H54 (cell line): ENCODE measurements at regions not wholly inside any gene's neighbourhood (a gene's known extent, or its start where the extent isn't known, plus 50 kb on each side); places are given as distances from the start of the nearest gene placed in this dataset.

ENCODE experiments used
- DNase-seq: peaks from one replicate; pipeline ENCODE4 v3.0.0; 2011; ENCODE audit warnings: low spot score, mixed read lengths; ENCODE audit not compliant: insufficient read length
- FAIRE-seq: peaks from 3 replicates; lab custom pipeline; 2011; peaks lifted over from hg19 to GRCh38; lab: Jason Lieb, UNC
- POLR2A ChIP-seq: IDR thresholded peaks from 2 replicates; pipeline ENCODE4 v1.6.1; 2011; ENCODE audit warnings: low read depth, mild to moderate bottlenecking, low read length

DNA sequence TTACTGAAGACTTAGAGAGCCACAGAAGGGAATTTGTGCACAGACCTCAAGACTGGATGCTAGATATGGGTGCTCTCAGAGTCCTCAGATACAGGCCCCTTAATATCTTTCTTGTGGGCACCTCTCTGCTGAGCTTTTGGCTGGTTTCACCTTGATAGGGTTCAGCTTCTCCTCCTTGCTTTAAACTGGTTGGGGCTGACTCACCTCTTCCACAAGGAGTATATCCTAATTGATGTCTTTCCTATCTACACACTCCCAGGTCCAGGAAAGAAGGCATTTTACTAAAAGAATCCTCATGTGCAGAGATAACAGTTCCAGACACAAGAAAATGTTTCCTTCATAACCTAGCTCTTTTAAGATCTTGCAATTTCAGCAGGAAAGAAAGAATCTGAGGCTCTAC is 284.4 kb downstream of the NDFIP2 start:
- FAIRE-seq (peak; percentile 6), DNase-seq (no peak)
- no peak for TF ChIP-seq POLR2A

DNA sequence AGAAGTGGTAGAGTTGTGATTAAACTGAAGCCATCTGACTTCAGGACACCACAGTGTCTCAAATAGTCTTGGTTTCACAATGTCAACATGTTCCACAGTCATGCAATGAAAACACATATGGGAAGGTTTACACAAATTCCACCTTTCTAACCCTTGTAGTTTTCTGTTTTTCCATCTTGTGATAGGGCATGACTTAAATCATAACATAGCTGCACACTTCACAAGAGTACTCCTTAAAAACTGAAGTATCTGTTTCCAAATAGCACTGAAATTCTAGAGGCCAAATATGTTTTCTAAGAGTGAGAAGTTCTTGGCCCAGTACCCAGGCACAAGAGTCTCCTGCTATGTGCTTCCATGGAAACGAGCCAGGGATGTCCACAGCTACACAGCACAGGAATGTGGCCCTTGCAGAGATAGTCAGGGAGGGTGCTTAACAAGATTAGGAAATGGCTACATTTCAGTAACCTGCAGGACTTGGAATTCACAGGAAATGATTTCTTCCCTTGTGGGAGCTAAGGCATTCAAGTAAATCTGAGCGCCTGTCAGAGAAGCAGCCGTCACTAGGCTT is 269.1 kb downstream of the NDFIP2 start:
- FAIRE-seq: peak; percentile 96
- DNase-seq: peak; percentile 24
- TF ChIP-seq POLR2A: no peak

DNA sequence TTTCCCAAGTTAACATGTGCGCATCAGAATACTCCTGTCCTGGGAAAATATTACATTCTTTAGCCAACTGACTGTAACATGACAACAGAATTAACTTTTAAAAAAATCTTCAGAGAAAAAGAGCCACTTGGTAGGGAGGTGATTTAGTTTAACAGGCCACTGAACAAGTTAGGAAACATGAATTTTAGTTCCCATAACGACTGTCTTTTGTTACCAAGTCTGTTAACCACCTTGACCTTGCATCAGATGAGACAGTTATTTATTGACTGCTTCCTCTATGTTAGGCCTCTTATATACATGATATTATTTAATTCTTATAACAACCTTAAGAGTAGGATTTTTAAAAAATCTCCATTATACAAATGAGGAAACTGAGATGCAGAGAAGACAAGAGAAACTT is 268.6 kb downstream of the NDFIP2 start:
- DNase-seq (no peak), FAIRE-seq (peak; percentile 15)
- no peak for TF ChIP-seq POLR2A

DNA sequence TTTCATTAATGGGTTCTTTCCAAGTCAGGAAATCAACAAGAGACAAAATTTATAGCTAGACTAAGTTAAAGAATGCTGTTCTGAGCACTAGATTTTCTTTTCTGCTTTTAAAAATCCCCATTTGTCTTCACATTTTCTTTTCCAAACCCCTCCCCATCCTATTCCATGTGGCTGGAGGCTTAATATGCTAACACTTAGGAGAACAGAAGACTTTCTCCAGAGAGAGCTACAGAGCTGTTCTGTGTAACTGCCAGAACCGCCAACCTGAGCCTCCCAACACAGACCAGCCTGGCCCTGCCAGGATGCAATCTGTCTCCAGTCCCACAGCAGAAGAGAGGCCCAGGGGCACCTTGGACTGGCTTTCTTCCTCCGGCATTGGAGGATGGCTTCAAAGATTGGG is 264.1 kb downstream of the NDFIP2 start:
- no peak for TF ChIP-seq POLR2A
- FAIRE-seq (no peak), DNase-seq (no peak)

DNA sequence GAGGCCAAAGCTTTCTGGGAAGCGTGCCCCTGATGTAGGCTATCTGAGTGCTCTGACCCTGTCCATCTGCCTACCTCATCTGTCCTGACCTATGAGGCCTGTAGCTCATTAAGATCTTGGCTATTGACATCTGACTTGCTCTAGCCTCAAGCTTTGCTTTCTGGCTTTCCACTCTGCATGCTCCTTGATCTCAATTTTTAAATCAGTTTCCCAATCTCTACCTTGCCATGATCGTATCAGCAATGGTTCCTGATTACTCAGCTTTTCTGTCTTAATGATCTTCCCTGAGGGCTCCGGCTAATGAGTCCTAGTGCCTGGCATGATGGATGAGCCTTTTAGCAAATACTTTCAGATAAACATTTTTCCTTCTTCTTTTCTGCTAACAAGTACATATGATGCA is 262.0 kb downstream of the NDFIP2 start:
- no peak for TF ChIP-seq POLR2A
- DNase-seq (no peak), FAIRE-seq (no peak)

DNA sequence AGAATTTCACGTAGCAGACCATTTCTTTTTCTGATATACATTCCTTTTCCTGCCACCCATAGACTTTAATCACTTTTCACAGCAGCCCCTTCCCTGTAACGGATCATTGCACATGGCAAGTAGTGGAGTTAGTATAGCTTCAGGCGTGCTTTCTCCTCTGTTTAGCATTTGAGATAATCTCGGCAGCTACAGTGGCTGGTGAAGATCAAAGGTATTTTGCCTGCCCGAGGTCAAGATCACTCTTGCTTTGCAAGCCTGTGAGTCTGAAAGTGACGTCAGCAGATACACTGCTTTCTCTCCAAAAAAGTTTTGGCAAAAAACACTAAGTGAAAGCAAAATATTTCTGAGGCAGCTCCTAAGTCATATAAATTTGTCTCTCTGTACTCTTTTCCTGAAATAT is 260.0 kb downstream of the NDFIP2 start:
- DNase-seq (no peak), FAIRE-seq (no peak)
- TF ChIP-seq POLR2A: no peak

DNA sequence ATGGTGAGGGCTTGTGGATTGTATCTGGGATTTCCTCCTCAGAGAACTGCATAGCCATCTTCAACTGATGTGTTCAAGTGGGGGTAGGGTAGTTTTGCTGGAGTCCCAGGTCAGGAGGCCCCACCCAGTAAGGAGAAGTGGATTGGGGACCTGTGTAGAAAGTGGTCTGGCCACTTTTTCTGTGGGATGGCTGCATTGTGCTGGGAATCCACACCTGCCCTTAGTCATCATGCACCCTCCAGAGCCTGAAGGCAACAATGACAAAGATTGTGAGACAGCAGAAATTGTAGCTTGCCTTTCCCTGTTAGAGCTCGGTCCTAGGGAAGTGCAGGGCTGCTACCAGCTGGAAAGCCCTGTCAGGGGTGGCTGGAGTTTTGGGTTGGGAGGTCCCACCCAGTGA is 255.4 kb downstream of the NDFIP2 start:
- FAIRE-seq (no peak), DNase-seq (no peak)
- TF ChIP-seq POLR2A: no peak

DNA sequence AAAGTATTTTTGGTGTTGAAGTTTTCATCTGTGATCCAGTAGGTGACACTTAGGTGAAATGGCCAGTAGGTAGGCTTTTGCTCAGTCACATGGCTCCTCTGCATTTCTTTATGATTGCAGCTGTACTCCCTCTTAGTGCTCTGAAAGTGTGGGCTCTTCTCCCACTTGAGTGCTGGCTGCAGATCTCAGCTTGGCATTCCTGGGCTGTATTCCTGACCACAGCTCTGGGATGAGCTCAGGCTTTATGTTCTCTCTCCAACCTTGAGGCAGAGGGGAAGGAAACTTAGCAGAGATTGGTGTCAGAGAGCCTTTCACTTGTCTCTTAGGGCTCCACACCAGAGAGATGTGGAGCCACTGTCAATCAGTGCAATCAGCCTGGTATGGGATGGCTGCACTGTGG is 254.3 kb downstream of the NDFIP2 start:
- no peak for TF ChIP-seq POLR2A
- FAIRE-seq: no peak
- DNase-seq: no peak

DNA sequence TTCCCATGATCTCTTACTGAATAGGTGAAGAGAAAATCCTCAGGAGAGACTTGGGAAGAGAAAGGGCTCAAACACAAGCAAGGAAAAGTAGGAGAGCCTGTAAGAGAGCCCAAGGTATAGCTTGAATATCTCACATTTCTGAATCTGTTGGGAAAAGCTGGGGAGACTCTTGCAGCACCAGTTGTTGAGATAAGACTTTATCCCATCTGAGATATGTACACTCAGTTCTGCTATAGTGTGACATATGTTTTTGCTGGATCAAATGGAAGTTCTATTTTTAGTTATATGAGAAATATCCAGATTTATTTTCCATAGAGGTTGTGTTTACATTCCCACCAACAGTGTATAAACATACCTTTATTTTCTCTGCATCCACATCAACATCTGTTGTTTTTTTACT is 246.1 kb downstream of the NDFIP2 start:
- FAIRE-seq (no peak), DNase-seq (no peak)
- TF ChIP-seq POLR2A: no peak

DNA sequence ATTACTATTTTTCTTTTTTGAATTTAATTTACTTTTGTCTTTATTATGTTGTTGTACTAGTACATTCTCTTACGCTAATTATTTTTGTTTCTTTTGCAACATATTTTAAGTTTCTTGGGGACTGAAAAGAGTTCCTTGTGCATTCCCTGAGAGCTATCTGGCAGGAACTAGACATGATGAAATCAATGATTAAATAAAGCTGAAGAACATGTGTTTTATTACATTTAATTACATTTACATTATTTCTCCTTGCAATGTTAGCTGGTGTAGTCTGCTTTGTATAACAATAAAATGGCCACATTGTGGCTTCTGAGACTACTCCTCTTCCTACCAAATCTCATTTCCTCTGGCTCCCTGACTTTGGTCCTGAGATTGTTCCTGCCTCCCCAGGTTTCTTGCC is 244.9 kb downstream of the NDFIP2 start:
- DNase-seq (no peak), FAIRE-seq (no peak)

DNA sequence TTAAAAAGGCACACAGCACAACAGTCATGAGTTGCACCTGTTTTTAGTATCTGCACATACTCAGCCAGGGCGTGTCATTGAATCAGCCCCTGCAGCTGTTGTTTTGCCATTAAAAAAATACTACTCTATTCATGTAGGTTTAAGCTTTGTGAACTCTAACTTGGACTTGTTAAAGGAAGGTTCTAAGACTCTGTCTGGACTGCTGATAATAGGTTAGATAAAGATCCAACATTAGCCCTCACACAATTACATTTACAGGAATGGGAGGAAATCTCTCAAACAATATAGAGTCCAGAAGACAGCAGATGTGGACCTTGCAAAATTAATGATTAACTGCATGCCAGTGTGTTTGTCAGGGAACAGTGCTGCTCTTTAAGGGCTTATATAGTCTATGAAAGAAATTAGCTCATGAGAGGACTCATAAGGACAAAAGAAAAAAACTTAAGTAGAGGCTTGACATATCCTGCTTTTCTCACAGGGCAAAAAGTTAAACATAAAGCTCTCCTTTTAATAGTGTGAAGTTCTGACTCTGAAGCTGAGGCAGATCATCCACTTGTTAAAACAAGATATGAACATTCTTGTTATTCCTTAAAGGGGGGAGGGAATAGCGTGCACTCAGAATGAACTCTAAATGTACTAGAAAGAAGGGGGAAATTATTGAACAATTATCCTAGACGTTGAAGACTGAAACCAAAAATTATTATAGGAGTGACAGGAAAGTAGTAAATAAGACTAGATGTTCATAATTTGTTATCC is 243.6 kb downstream of the NDFIP2 start:
- no peak for FAIRE-seq
- no peak for DNase-seq
- TF ChIP-seq POLR2A: no peak

More for the DNA sequence above, 244.9 kb downstream of the NDFIP2 start:
- TF ChIP-seq POLR2A: no peak

DNA sequence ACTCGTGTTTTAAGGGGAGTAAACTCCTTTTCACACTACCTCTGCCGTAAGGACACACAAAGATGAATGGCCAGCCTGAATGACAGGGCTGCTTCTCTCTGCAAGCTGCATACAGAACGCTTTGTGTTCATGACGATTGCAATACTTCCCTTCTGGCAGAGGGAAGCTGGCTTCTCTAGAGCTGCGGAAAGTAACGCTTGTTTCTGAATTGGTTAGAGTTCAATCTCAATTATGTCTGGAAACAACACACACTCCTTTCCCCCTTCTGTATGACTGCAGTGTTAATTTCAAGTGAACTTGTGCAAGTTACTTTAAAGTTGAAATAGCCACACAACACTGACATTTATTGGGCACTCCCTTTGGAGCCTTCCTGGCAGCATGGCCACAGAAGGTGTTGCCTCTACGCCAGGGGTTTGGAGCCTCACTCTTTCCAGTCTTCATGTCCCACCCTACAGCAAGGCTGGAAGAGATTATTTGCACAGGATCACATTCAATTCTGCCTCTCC is 242.6 kb downstream of the NDFIP2 start:
- DNase-seq (no peak), FAIRE-seq (no peak)
- TF ChIP-seq POLR2A: no peak

DNA sequence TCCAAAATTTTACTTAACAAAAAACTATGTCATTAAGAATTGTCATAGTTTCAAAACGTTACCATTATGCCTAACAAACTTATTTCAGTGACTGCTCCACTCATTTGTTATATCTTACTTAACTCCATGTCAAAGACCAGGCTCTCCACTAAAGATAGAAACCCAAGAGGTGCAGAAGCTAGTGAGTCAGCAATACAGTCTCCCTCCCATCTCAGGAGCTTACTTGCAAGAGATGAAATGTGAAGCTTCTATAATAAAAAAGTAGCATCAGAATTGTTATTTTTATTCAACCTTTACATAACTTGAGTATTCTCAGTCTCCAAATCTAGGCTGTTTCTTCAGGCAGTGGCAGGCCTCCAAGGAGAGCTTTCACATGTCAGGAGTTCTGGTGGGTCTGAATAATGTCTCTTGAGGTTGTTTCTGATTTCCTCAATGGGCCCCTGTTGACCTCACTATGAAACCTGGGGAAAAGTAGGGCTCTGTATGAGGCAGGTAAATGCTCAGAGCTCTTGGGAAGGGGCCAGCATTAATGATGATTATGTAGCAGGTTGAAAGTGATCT is 242.0 kb downstream of the NDFIP2 start:
- no peak for TF ChIP-seq POLR2A
- FAIRE-seq: no peak
- DNase-seq: no peak

DNA sequence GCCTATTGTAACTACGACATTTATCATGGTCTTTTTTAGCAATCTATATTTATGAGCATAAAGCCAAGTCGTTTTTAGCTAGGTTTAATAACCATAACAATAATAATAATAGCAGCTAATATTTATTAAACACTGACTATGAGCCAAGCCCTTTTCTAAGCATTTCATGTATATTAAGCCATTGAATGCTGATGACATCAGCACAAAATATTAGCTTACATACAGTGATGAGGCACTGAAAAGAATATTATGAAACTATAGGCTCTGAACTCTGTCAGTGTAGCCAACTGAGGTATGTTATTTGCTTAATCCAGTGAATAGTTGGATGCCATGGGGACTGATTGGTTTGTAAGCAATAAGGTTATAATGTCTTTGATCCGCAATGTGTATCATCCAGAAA is 235.2 kb downstream of the NDFIP2 start:
- DNase-seq (no peak), FAIRE-seq (no peak)
- TF ChIP-seq POLR2A: no peak
